Kidney epithelial cell (primary cell): ENCODE measurements at regions not wholly inside any gene's neighbourhood (a gene's known extent, or its start where the extent isn't known, plus 50 kb on each side); places are given as distances from the start of the nearest gene placed in this dataset.

ENCODE experiments used
- DNase-seq: peaks from one replicate; pipeline ENCODE4 v3.0.0-alpha.2; 2010; ENCODE audit warnings: low read depth
- H3K27me3 ChIP-seq: 2 replicates; pipeline ENCODE4 v1.6.0; 2011; ENCODE audit warnings: low read length; ENCODE audit not compliant: control insufficient read depth, insufficient read depth
- H3K36me3 ChIP-seq: 2 replicates; pipeline ENCODE4 v1.5.1; 2011; ENCODE audit warnings: low read length; ENCODE audit not compliant: control insufficient read depth, insufficient read depth
- H3K4me3 ChIP-seq: 2 replicates; pipeline ENCODE4 v1.5.1; 2011; ENCODE audit warnings: low read depth, mild to moderate bottlenecking, control low read depth, low read length
- TF ChIP-seq, protein P1 (sequence below): IDR thresholded peaks from 2 replicates; pipeline ENCODE4 v1.5.1; 2011; ENCODE audit warnings: mild to moderate bottlenecking, moderate library complexity, low read length, control low read depth, inconsistent platforms; ENCODE audit not compliant: insufficient read depth, poor library complexity, severe bottlenecking

DNA sequence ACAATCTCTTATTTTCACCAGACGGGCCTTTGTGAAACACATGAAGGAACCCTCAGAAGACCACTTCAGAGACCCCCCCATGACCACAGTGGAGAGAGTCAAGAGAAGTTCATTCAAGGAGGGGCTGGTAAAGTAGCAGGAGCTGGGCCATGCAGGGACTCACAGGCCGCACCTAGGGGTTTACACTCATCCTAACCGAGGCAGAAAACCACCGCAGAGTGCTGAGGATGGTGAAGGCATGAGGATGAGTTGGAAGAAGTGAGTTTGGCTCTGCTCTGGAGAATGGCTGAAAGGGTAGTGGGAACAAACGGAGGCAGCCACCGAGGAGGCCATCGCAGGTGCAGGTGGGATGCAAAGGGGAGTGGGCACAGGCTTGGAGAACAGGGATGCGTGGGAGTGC lies 1046.9 kb downstream of the UQCRFS1 start:
- Histone ChIP-seq H3K36me3 (no peaks in the 10 kb centered on the region), H3K4me3 (no peak overlapping the region), H3K27me3 (no peaks in the 10 kb centered on the region)
- TF ChIP-seq, protein P1, sequence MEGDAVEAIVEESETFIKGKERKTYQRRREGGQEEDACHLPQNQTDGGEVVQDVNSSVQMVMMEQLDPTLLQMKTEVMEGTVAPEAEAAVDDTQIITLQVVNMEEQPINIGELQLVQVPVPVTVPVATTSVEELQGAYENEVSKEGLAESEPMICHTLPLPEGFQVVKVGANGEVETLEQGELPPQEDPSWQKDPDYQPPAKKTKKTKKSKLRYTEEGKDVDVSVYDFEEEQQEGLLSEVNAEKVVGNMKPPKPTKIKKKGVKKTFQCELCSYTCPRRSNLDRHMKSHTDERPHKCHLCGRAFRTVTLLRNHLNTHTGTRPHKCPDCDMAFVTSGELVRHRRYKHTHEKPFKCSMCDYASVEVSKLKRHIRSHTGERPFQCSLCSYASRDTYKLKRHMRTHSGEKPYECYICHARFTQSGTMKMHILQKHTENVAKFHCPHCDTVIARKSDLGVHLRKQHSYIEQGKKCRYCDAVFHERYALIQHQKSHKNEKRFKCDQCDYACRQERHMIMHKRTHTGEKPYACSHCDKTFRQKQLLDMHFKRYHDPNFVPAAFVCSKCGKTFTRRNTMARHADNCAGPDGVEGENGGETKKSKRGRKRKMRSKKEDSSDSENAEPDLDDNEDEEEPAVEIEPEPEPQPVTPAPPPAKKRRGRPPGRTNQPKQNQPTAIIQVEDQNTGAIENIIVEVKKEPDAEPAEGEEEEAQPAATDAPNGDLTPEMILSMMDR: no peak
- no peak for DNase-seq

DNA sequence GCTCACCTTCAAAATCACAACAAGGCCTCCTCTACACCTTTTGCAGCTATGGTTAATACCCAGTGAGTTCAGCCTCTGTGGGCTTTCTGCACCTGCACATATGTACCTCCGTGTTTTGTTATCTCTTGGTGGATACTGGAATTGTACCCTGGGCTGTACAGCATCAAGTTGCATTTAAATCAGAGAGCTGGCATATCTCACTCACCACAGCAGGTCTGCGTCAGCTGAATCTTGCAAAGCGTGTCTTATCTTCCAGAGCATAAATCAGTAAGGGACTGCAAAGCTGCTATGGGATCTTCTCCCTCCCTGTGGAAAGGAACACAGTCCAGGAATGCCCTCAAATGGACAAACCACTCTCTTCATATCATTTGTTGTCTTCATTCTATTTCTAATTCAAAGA lies 1048.7 kb downstream of the UQCRFS1 start:
- no peak overlapping the region for H3K4me3 ChIP-seq
- TF ChIP-seq, protein P1: no peak
- H3K36me3 ChIP-seq: no peaks in the 10 kb centered on the region

DNA sequence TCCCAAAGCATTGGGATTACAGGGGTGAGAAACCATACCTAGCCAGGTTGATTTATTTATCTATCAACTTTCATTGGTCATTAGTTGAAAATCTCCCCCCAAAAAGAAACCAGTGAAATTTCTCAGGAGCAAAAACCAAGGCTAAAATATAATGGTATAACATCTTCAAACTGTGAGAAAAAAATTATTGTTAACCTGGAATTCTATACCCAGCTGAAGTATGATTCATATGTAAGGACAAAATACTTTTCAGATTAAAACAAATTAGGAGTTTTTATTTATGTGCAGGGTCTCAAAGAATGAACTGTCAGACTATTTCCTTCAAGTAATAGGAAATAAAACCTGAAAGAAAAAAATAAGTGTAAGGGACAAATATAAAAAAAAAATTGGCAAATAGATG lies 1053.9 kb downstream of the UQCRFS1 start:
- Histone ChIP-seq H3K4me3 (no peak overlapping the region), H3K36me3 (no peaks in the 10 kb centered on the region), H3K27me3 (no peaks in the 10 kb centered on the region)
- TF ChIP-seq, protein P1: no peak
- DNase-seq: no peak

More for the DNA sequence above, 1048.7 kb downstream of the UQCRFS1 start:
- no peaks in the 10 kb centered on the region for H3K27me3 ChIP-seq
- DNase-seq: no peak

DNA sequence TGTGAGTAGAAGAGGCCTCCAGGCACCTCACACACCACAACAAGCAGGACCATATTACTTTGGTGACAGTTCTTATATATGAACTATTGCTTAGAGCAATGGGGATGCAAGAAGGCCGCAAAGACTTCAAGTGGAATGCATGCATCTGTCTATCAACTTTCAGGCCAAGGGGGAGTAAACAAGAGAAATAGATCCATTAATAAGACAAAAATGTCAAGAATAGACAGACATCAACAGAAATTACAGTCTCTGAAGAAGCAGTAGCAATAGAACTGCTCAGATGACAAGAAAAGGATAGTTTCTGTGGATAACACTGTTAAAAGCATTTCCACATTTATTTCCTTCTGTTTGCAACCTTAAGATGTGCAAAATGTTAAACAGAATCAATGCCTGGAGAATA lies 1057.7 kb downstream of the UQCRFS1 start:
- no peak overlapping the region for H3K4me3 ChIP-seq
- DNase-seq: no peak
- TF ChIP-seq, protein P1: no peak
- H3K36me3 ChIP-seq: no peaks in the 10 kb centered on the region
- no peaks in the 10 kb centered on the region for H3K27me3 ChIP-seq

DNA sequence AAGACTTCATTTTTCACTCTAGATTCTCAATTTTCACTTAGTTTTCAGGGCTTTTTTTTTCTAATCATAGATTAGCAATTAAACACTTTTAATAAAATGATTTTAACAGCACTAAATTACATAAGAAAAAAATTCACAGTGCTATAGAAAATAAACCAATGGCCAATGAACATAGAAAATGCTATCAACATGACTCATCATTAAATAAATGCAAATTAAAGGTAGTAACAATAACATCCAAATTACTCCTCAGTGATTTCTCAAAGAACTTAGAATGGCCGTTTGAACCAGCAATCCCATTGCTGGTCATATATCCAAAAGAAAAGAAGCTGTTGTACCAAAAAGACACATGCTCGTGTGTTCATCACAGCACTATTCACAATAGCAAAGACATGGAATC lies 1058.9 kb downstream of the UQCRFS1 start:
- no peaks in the 10 kb centered on the region for H3K36me3 ChIP-seq
- H3K27me3 ChIP-seq: no peaks in the 10 kb centered on the region
- TF ChIP-seq, protein P1: no peak
- no peak for DNase-seq
- H3K4me3 ChIP-seq: no peak overlapping the region

DNA sequence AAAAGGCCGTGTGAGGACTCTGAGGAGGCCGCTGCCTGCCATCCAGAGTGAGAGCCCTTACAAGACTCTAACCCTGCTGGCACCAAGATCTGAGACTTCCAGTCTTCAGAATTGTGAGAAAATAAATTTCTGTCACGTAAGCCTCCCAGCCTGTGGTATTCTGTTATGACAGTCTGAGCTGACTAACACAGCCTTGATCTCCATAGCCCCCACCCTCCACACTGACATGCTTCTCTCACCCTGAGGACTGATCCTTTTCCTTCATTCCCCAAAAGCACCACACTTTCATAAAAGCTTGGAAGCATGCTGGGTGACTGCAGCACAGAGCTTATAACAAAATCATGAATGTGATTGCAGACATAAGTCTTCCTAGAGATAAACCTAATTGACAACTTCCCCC lies 1059.8 kb downstream of the UQCRFS1 start:
- Histone ChIP-seq H3K4me3 (no peak overlapping the region), H3K36me3 (no peaks in the 10 kb centered on the region), H3K27me3 (no peaks in the 10 kb centered on the region)
- TF ChIP-seq, protein P1: no peak
- DNase-seq: no peak
